ENCODE measurements at regions not wholly inside any gene's neighbourhood (a gene's known extent, or its start where the extent isn't known, plus 50 kb on each side); places are given as distances from the start of the nearest gene placed in this dataset.

GRCh38 chr3:139095803-139096466 lies 51.2 kb upstream of the PRR23C start:
- H3K27ac Mint-ChIP-seq: no peak overlapping the region
- CTCF ChIA-PET: no interaction called here
- H3K9me3 Mint-ChIP-seq: no peaks in the 10 kb centered on the region
- no peaks in the 10 kb centered on the region for H3K4me1 Mint-ChIP-seq
- DNase-seq: no peak
- POLR2A ChIA-PET: no interaction called here
- H3K27me3 Mint-ChIP-seq: peaks cover 20% of the 10 kb centered on the region
- H3K36me3 Mint-ChIP-seq (ENCODE audit: low read depth): no peaks in the 10 kb centered on the region
- H3K4me3 Mint-ChIP-seq: no peak overlapping the region

GRCh38 chr3:139096670-139097069 lies 52.0 kb upstream of the PRR23C start:
- no peak for DNase-seq
- no peak overlapping the region for H3K27ac Mint-ChIP-seq
- no peaks in the 10 kb centered on the region for H3K36me3 Mint-ChIP-seq (ENCODE audit: low read depth)
- no peaks in the 10 kb centered on the region for H3K9me3 Mint-ChIP-seq
- no peak overlapping the region for H3K4me3 Mint-ChIP-seq
- peaks cover 20% of the 10 kb centered on the region for H3K27me3 Mint-ChIP-seq
- ChIA-PET POLR2A (no interaction called here), CTCF (no interaction called here)
- no peaks in the 10 kb centered on the region for H3K4me1 Mint-ChIP-seq

- POLR2A ChIA-PET: no interaction called here
- CTCF ChIA-PET: no interaction called here
Observed at GRCh38 chr3:139098391-139098790, 53.7 kb upstream of the PRR23C start.

GRCh38 chr3:139099968-139100817 lies 55.5 kb upstream of the PRR23C start:
- H3K9me3 Mint-ChIP-seq: no peaks in the 10 kb centered on the region
- no peak overlapping the region for H3K4me3 Mint-ChIP-seq
- POLR2A ChIA-PET: no interaction called here
- H3K27ac Mint-ChIP-seq: no peak overlapping the region
- H3K4me1 Mint-ChIP-seq: no peaks in the 10 kb centered on the region
- H3K36me3 Mint-ChIP-seq (ENCODE audit: low read depth): no peaks in the 10 kb centered on the region
- peaks cover 13% of the 10 kb centered on the region for H3K27me3 Mint-ChIP-seq
- DNase-seq: no peak
- CTCF ChIA-PET: interaction anchor here (1.6 kb wide), 1 partner anchor 12 kb away, joined by 3 read pairs; no protein-coding TSS in a partner anchor

More at GRCh38 chr3:139098391-139098790, 53.7 kb upstream of the PRR23C start:
- peaks cover 13% of the 10 kb centered on the region for H3K27me3 Mint-ChIP-seq
- H3K36me3 Mint-ChIP-seq (ENCODE audit: low read depth): no peaks in the 10 kb centered on the region
- H3K4me1 Mint-ChIP-seq: no peaks in the 10 kb centered on the region
- H3K27ac Mint-ChIP-seq: no peak overlapping the region
- no peak for DNase-seq
- H3K4me3 Mint-ChIP-seq: no peak overlapping the region
- no peaks in the 10 kb centered on the region for H3K9me3 Mint-ChIP-seq

DNA sequence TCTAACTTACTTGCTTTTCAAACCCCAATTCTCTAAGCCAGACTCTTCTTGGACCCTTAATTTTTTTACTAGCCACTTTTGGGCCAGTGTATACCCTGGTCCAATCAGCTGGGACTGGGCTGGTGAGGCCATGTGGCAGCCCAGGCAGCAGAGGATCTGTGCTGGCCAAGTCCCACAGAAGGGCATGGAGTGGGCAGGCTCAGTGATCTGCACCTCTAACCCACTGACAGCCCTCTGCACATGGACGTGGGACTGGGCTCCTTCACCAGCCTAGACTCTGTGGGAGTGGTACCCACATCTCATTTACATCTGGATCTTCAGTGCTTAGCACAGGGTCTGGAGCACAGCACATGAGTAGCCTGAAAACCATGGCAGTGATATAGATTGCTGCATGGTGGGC lies 56.1 kb upstream of the PRR23C start:
- peak; percentile 4 for DNase-seq
- Mint-ChIP-seq H3K9me3 (no peaks in the 10 kb centered on the region), H3K27me3 (peaks cover 13% of the 10 kb centered on the region), H3K36me3 (ENCODE audit: low read depth) (no peaks in the 10 kb centered on the region), H3K27ac (no peak overlapping the region), H3K4me1 (no peaks in the 10 kb centered on the region), H3K4me3 (no peak overlapping the region)
- ChIA-PET CTCF (interaction anchor here (0.8 to 1.6 kb wide), 2 partner anchors 11 kb away, joined by 3 read pairs; no protein-coding TSS in a partner anchor), POLR2A (no interaction called here)

- Mint-ChIP-seq H3K4me3 (no peak overlapping the region), H3K36me3 (ENCODE audit: low read depth) (no peaks in the 10 kb centered on the region), H3K4me1 (no peaks in the 10 kb centered on the region), H3K27me3 (peaks cover 13% of the 10 kb centered on the region), H3K9me3 (no peaks in the 10 kb centered on the region), H3K27ac (no peak overlapping the region)
- DNase-seq: no peak
- ChIA-PET CTCF (interaction anchor here (0.8 kb wide), 1 partner anchor 10 kb away, joined by 3 read pairs; no protein-coding TSS in a partner anchor), POLR2A (no interaction called here)
Observed at GRCh38 chr3:139101396-139101795, 56.7 kb upstream of the PRR23C start.

DNA sequence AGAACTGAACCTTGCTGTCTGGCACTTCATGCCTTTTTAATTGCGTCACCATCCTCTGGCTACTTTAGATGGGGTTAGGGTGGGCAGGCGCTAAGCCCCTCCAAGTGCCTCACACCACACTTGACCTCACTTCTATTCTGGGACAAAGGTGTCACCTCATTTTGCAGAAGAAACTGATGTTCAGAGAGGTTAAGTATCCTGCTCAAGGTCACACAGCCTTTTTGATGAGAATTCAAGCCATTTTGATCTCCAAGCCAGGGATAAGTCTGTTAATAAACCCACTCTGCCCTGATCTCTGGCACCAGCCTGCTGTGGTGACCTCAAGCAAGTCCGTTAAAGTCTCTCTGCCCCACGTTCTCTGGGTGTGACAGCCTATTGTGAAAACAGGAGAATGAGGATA lies 58.8 kb upstream of the PRR23C start:
- POLR2A ChIA-PET: no interaction called here
- Mint-ChIP-seq H3K36me3 (ENCODE audit: low read depth) (no peaks in the 10 kb centered on the region), H3K4me1 (no peaks in the 10 kb centered on the region), H3K4me3 (no peak overlapping the region), H3K27ac (no peak overlapping the region), H3K9me3 (no peaks in the 10 kb centered on the region), H3K27me3 (peaks cover 8% of the 10 kb centered on the region)
- peak; percentile 3 for DNase-seq
- CTCF ChIA-PET: interaction anchor here (2.0 kb wide), 1 partner anchor 9 kb away, joined by 12 read pairs; no protein-coding TSS in a partner anchor

- no peak overlapping the region for H3K27ac Mint-ChIP-seq
- no peaks in the 10 kb centered on the region for H3K9me3 Mint-ChIP-seq
- DNase-seq: peak; percentile 2
- H3K36me3 Mint-ChIP-seq (ENCODE audit: low read depth): no peaks in the 10 kb centered on the region
- POLR2A ChIA-PET: no interaction called here
- H3K4me3 Mint-ChIP-seq: no peak overlapping the region
- peaks cover 7% of the 10 kb centered on the region for H3K27me3 Mint-ChIP-seq
- no peaks in the 10 kb centered on the region for H3K4me1 Mint-ChIP-seq
- CTCF ChIA-PET: interaction anchor here (1.0 kb wide), 1 partner anchor 8 kb away, joined by 4 read pairs; no protein-coding TSS in a partner anchor
Observed at GRCh38 chr3:139104062-139104461, 59.4 kb upstream of the PRR23C start.

- Mint-ChIP-seq H3K9me3 (no peaks in the 10 kb centered on the region), H3K27me3 (no peaks in the 10 kb centered on the region), H3K27ac (no peak overlapping the region), H3K4me3 (no peak overlapping the region), H3K36me3 (ENCODE audit: low read depth) (no peaks in the 10 kb centered on the region), H3K4me1 (peaks cover 2% of the 10 kb centered on the region)
- no peak for DNase-seq
- ChIA-PET CTCF (no interaction called here), POLR2A (no interaction called here)
Observed at GRCh38 chr3:139105154-139105702, 60.5 kb upstream of the PRR23C start.

- no peaks in the 10 kb centered on the region for H3K36me3 Mint-ChIP-seq (ENCODE audit: low read depth)
- no peak for DNase-seq
Observed at GRCh38 chr3:139106013-139106932, 61.6 kb upstream of the PRR23C start.

GRCh38 chr3:139107424-139108252 lies 62.9 kb upstream of the PRR23C start:
- peak; percentile 9 for DNase-seq
- H3K27ac Mint-ChIP-seq: no peak overlapping the region
- H3K27me3 Mint-ChIP-seq: no peaks in the 10 kb centered on the region
- no peaks in the 10 kb centered on the region for H3K36me3 Mint-ChIP-seq (ENCODE audit: low read depth)
- CTCF ChIA-PET: no interaction called here
- POLR2A ChIA-PET: no interaction called here
- H3K4me1 Mint-ChIP-seq: peaks cover 4% of the 10 kb centered on the region
- H3K4me3 Mint-ChIP-seq: no peak overlapping the region
- H3K9me3 Mint-ChIP-seq: no peaks in the 10 kb centered on the region

More at GRCh38 chr3:139106013-139106932, 61.6 kb upstream of the PRR23C start:
- ChIA-PET POLR2A (no interaction called here), CTCF (no interaction called here)
- H3K4me1 Mint-ChIP-seq: peaks cover 4% of the 10 kb centered on the region
- H3K27me3 Mint-ChIP-seq: no peaks in the 10 kb centered on the region
- no peak overlapping the region for H3K4me3 Mint-ChIP-seq
- no peaks in the 10 kb centered on the region for H3K9me3 Mint-ChIP-seq
- H3K27ac Mint-ChIP-seq: no peak overlapping the region

- Mint-ChIP-seq H3K27ac (no peak overlapping the region), H3K36me3 (ENCODE audit: low read depth) (no peaks in the 10 kb centered on the region), H3K4me3 (no peak overlapping the region), H3K27me3 (no peaks in the 10 kb centered on the region), H3K4me1 (peaks cover 4% of the 10 kb centered on the region), H3K9me3 (no peaks in the 10 kb centered on the region)
- POLR2A ChIA-PET: no interaction called here
- peak; percentile 6 for DNase-seq
- CTCF ChIA-PET: no interaction called here
Observed at GRCh38 chr3:139108253-139108969, 63.7 kb upstream of the PRR23C start.

Data from activated CD4-positive, alpha-beta memory T cell treated with anti-CD3 and anti-CD28 coated beads, Interleukin-2, amount 10 ng/mL, durations not matched to agents 7 days and 5 days (primary cell).